Nucleus accumbens (tissue), 56 donors: ENCODE measurements at regions not wholly inside any gene's neighbourhood (a gene's known extent, or its start where the extent isn't known, plus 50 kb on each side); places are given as distances from the start of the nearest gene placed in this dataset.
"Not testable (repeated sequence)": the region's sequence is repeated elsewhere in the genome, so short reads cannot be mapped to it uniquely, and the experiment has no call there.

Experiments
- DNase-seq, 56 donors: peaks; one replicate each; lab custom pipeline; 2025; lab: John Stamatoyannopoulos, UW

DNA sequence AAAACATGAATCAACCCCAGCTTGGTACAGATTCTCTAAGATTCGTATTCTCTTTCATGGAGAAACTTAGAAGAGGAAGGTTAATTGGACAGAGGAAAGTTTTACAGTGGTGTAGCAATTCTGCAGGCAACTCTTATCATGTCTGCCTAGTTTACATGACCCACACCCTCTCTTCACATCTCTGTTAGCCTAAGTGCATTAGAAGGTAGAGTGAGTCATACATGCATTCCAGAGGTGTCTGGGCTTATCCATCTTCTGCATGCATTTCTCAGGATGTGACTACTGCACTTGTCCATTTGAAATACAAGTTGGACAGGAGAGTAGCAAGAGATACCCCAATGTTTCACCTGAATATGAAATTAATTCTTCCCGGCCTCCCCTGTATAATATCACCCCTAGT, 578.4 kb upstream of the NCAM2 start:
- DNase-seq = no peak

GRCh38 chr21:20424943-20425342, 573.3 kb upstream of the NCAM2 start:
- no peak for DNase-seq

GRCh38 chr21:20425856-20426255, 572.4 kb upstream of the NCAM2 start:
- DNase-seq = no peak

- no peak for DNase-seq
Measured at GRCh38 chr21:20440338-20440737, 557.9 kb upstream of the NCAM2 start.

- no peak for DNase-seq
Measured at GRCh38 chr21:20443558-20444155, 554.6 kb upstream of the NCAM2 start.

- no peak for DNase-seq
Measured at GRCh38 chr21:20445971-20446370, 552.2 kb upstream of the NCAM2 start.

DNA sequence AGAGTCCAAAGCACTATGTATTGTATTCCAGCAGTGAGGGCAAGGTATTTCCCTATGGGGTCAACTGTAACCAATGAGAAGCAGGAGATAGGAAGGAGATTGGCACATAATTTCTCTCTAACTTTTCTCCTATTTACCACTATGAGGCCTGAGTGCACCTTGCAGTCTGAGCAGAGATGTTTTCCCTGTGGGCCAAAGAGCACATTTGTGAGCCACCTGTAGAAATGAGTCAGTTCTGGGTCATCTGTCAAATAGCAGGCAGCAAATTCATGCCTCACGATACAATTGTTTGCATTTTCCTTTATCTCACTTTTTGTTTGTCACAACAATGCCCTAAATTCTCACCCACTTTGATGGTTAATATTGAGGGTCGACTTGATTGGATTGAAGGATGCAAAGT, 547.2 kb upstream of the NCAM2 start:
- DNase-seq = no peak

- no peak for DNase-seq
Measured at GRCh38 chr21:20452935-20453334, 545.3 kb upstream of the NCAM2 start.

- no peak for DNase-seq
Measured at GRCh38 chr21:20459838-20460237, 538.4 kb upstream of the NCAM2 start.

DNA sequence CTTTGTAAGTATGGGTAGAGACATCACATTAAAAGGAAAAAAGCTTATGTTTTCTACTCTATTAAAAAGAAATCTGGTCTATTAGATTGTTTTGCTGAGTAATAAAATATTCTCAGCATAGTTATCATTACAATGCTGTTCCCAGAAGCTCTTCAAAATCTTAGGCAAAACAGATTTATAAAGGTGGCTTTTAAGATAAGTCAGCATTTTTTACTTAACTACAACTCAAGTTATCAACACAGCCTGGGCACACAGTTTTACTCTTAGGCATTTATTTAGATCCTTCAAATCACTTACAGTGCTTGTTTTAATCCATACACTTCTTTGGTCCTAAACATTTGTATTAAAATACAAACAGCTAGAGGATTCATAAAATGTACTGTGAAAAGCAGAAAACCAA, 534.8 kb upstream of the NCAM2 start:
- DNase-seq = no peak

DNA sequence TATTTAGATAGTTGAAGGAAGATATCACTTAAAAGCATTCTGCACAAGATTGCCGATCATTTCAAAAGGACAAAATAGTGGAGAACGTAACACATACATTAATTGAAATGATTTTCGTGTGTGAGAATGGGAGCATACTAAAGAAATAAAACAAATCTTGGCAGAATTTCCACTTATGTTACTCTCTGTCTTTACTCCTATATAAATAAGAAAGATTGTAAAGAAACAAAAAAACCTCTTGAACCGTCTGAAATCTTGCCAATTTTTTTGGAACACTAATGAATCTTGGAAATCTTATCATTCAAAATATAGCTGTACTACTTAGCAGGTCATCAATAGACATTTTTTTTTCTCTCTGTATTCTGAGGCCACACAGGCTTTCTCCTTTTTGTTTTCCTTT, 528.8 kb upstream of the NCAM2 start:
- no peak for DNase-seq

GRCh38 chr21:20486303-20486702, 511.9 kb upstream of the NCAM2 start:
- DNase-seq = no peak

- DNase-seq = not testable (repeated sequence)
Measured at GRCh38 chr21:20502915-20503314, 495.3 kb upstream of the NCAM2 start.

GRCh38 chr21:20507783-20508182, 490.4 kb upstream of the NCAM2 start:
- no peak for DNase-seq

GRCh38 chr21:20511216-20511880, 486.9 kb upstream of the NCAM2 start:
- no peak for DNase-seq

- DNase-seq = no peak
Measured at GRCh38 chr21:20515446-20515845, 482.8 kb upstream of the NCAM2 start.

DNA sequence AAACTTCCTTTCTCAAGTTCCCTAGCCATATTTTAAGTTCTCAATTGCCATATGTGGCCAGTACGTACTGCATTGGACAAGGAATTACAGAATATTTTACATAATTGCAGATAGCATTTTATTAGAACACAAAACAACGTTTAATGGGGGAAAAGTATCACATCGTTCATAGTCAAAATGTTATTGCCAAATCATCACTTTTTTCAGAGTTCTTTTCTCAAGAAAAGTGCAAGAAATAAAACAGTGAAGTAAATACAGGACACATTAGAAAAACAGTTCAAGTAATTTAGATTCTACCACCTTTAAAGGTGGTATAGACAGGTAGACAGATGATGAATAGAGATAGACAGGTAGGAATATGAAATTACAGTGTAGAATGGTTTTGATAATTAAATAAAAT, 479.1 kb upstream of the NCAM2 start:
- no peak for DNase-seq

- DNase-seq = no peak
Measured at GRCh38 chr21:20522611-20523010, 475.6 kb upstream of the NCAM2 start.

DNA sequence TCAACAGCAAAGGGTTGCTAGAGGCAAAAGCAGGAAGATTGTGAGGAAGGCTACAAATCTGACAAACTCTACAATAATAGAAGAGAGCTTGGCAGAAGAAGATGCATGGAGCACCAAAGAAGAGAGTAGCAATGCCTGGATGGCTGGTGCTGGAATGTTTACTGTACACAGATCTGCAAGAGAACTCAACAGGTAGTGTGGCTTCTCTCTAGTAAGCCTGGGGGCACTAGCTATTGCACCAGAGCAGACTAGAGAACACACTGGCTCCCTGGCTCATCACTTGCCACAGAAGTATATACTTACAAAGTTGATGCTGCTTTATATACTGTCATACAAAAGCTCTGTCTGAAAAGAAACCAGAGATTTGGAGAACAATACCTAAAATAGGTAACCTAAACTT, 475.0 kb upstream of the NCAM2 start:
- DNase-seq = no peak

DNA sequence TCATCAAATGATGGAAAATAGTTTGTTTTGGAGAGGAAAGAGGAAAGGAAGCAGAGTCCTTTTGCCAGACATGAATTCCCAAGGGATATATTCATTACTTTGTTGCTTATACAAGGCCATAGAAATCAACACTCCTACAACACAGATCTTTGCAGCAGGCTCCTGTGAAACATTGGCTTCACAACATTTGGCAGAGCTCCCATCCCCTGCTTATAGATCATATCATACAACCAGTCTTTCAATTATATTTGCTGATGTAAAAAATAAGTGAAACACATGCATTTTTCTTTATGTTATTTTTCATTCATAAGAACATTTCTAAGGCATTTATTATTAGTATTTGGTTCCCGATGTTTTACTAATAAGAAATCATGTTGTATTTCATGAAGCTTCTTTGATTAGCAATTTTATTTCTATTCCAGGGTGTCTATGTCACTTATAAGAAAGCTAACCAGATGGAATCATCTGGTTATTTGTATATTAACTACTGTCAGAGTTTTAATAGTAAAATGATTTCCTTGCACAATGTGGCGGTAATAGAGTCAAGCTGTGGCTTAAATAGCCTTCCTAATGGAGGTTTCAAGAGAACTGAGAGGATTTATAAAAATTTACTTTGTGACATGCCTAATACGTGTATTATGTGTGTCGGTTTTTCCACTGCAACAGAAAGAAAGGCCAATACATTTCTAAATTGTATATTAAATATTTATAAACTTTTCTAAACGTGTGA, 470.3 kb upstream of the NCAM2 start:
- no peak for DNase-seq

GRCh38 chr21:20537130-20537529, 461.1 kb upstream of the NCAM2 start:
- no peak for DNase-seq

DNA sequence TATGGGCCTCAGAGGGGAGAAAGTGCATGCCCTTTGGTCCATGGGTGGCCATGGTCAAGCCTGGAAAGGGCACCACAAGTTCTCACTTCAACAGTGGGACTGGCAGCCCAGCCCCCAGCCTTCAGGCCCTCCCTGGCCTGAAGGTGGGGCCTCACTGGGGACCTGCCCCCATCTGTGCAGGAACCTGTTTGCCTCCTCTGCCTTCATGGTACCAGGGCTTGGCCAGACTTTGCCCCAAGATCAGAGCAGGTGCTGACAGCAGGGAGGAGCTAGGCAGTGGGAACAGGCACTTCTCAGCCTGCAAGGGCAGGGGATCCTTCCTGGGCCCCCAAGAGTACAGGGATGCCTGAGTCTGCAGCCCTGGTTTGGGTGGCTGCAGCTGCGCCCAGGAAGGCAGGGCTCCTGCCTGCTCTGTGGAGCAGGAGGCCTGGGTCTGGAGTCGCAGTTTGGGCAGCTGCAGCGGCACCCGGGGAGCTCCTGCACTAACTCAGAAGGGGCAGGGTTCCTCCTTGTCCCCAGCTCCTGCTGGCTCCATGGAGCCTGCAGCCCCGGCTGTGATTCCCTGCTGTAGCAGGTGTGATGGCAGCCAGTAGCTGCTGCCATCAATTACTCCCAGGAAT, 460.1 kb upstream of the NCAM2 start:
- DNase-seq = no peak
